GM12875 (cell line): ENCODE measurements at regions not wholly inside any gene's neighbourhood (a gene's known extent, or its start where the extent isn't known, plus 50 kb on each side); places are given as distances from the start of the nearest gene placed in this dataset.

ENCODE experiments used
- H3K4me3 ChIP-seq: one replicate; pipeline ENCODE4 v1.5.1; 2011; ENCODE audit warnings: low read depth, low read length, control low read depth
- CTCF ChIP-seq: IDR thresholded peaks from 2 replicates; pipeline ENCODE4 v1.5.1; 2011; ENCODE audit warnings: low read depth, mild to moderate bottlenecking, control low read depth, inconsistent platforms, low read length, moderate library complexity, borderline replicate concordance; ENCODE audit not compliant: insufficient read depth

GRCh38 chr16:7014756-7015155 lies 317.9 kb upstream of the RBFOX1 start:
- no peak for TF ChIP-seq CTCF
- H3K4me3 ChIP-seq, result no peak overlapping the region

GRCh38 chr16:7013990-7014389 lies 318.7 kb upstream of the RBFOX1 start:
- TF ChIP-seq CTCF, result no peak
- H3K4me3 ChIP-seq, result no peak overlapping the region

GRCh38 chr16:7004266-7004665 lies 328.4 kb upstream of the RBFOX1 start:
- no peak for TF ChIP-seq CTCF
- no peak overlapping the region for H3K4me3 ChIP-seq

GRCh38 chr16:6993544-6993943 lies 339.1 kb upstream of the RBFOX1 start:
- no peak overlapping the region for H3K4me3 ChIP-seq
- TF ChIP-seq CTCF, result no peak

- H3K4me3 ChIP-seq, result no peak overlapping the region
- no peak for TF ChIP-seq CTCF
These were observed 343.8 kb upstream of the RBFOX1 start for GRCh38 chr16:6988846-6989245.

GRCh38 chr16:6977916-6978315 lies 354.7 kb upstream of the RBFOX1 start:
- TF ChIP-seq CTCF, result no peak
- H3K4me3 ChIP-seq, result no peak overlapping the region

GRCh38 chr16:6977291-6977690 lies 355.4 kb upstream of the RBFOX1 start:
- TF ChIP-seq CTCF, result no peak
- no peak overlapping the region for H3K4me3 ChIP-seq
